Fibroblast of villous mesenchyme (primary cell): ENCODE measurements at regions not wholly inside any gene's neighbourhood (a gene's known extent, or its start where the extent isn't known, plus 50 kb on each side); places are given as distances from the start of the nearest gene placed in this dataset.

ENCODE experiments used
- DNase-seq: peaks from one replicate; pipeline ENCODE4 v3.0.0-alpha.2; 2010; ENCODE audit warnings: low read depth
- H3K4me3 ChIP-seq: 2 replicates; pipeline ENCODE4 v1.5.1; 2011; ENCODE audit warnings: low read depth, mild to moderate bottlenecking, low read length
- TF ChIP-seq, protein P1 (sequence below): IDR thresholded peaks from 2 replicates; pipeline ENCODE4 v1.5.1; 2012; ENCODE audit warnings: low read depth, mild to moderate bottlenecking, low read length; ENCODE audit not compliant: insufficient read depth

- DNase-seq: no peak
- H3K4me3 ChIP-seq: no peak overlapping the region
- TF ChIP-seq, protein P1, sequence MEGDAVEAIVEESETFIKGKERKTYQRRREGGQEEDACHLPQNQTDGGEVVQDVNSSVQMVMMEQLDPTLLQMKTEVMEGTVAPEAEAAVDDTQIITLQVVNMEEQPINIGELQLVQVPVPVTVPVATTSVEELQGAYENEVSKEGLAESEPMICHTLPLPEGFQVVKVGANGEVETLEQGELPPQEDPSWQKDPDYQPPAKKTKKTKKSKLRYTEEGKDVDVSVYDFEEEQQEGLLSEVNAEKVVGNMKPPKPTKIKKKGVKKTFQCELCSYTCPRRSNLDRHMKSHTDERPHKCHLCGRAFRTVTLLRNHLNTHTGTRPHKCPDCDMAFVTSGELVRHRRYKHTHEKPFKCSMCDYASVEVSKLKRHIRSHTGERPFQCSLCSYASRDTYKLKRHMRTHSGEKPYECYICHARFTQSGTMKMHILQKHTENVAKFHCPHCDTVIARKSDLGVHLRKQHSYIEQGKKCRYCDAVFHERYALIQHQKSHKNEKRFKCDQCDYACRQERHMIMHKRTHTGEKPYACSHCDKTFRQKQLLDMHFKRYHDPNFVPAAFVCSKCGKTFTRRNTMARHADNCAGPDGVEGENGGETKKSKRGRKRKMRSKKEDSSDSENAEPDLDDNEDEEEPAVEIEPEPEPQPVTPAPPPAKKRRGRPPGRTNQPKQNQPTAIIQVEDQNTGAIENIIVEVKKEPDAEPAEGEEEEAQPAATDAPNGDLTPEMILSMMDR: no peak
Measured at GRCh38 chr10:2844925-2845324, 222.4 kb upstream of the PFKP start.

DNA sequence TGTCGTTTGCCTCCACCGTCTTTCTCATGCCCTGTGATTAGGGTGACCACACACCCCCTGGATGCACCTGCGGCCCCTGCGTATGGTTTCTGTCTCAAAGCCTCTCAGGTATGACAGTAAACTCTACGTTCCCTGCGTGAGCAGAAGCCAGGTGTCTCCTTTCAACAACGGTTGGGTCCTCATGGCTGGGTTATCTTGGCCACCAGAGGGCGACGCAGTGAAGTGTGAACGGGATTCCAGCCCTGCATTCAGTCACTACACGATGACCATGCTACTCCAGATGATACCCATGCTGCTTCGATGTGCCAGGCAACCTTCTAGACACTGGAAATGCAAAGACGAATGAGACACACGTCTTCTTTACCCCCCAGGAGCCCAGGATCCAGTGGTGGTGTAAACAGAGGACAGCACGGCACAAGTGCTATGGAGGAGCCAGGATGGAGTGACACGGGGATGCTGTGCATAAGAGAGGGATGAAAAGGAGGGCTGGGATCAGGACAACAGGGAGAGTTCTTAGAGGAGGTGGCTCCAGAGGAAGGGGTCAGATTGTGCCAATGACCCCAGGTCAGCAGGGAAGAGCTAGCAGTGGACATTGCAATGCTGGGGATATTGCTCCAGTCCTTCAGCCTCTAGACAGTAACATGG is 228.1 kb upstream of the PFKP start:
- DNase-seq: peak; percentile 3
- TF ChIP-seq, protein P1: peak; percentile 42
- no peak overlapping the region for H3K4me3 ChIP-seq

- H3K4me3 ChIP-seq: no peak overlapping the region
- no peak for DNase-seq
- TF ChIP-seq, protein P1: no peak
Measured at GRCh38 chr10:2837674-2838073, 229.7 kb upstream of the PFKP start.

GRCh38 chr10:2836921-2837662 is 230.3 kb upstream of the PFKP start:
- TF ChIP-seq, protein P1: no peak
- H3K4me3 ChIP-seq: no peak overlapping the region
- DNase-seq: no peak

GRCh38 chr10:2834214-2834613 is 233.1 kb upstream of the PFKP start:
- H3K4me3 ChIP-seq: no peak overlapping the region
- TF ChIP-seq, protein P1: no peak
- DNase-seq: no peak

DNA sequence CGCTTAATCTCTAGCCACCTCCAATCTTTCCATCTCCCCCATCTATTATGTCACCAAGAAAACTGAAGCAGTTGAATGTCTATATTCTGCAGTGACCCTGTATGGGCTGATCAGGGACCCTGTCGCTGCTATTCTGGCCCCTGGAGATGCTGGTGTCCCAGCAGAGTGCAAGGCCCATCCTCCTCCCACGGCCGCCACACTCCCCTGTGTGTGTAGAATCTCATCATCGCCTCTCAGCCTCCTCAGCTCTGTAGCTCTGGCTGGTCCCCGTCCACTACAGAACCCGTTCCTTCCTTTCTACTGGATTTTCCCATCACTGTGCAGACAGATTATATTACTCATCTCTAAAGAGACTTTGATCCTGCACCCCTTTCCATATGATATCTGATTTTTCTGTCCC is 235.8 kb upstream of the PFKP start:
- no peak overlapping the region for H3K4me3 ChIP-seq
- TF ChIP-seq, protein P1: no peak
- no peak for DNase-seq

DNA sequence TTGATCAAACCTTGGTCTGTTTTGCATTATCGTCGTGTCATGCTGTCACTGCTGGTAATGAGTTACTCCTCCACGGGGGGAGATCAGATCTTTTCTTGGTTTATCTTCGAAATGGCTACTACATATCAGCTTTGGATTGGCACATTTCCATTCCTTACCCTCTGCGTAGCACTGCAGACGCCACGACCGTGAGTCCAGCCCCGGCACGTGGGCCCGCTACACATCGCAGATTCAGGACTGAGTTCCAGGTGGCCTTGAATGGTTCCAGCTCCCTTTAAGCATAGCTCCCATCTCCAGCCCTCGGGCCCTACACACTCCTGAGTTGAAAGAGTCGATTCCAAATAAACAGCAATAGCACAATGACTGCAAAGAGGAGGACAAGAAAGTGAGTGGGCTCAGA is 238.6 kb upstream of the PFKP start:
- no peak overlapping the region for H3K4me3 ChIP-seq
- no peak for DNase-seq
- TF ChIP-seq, protein P1: no peak
